KMS-11 (cell line): ENCODE measurements at regions not wholly inside any gene's neighbourhood (a gene's known extent, or its start where the extent isn't known, plus 50 kb on each side); places are given as distances from the start of the nearest gene placed in this dataset.

Experiments used
- H2AFZ ChIP-seq: fragments of 200-600 bp; sonication (generic); 2 replicates; pipeline ENCODE4 v1.6.1; 2016; ENCODE audit warnings: antibody characterized with exemption, mixed run types, low read depth
- H3K27ac ChIP-seq: fragments of 200-600 bp; sonication (generic); 2 replicates; pipeline ENCODE4 v1.6.1; 2016; ENCODE audit warnings: mild to moderate bottlenecking, mixed run types
- H3K27me3 ChIP-seq: fragments of 200-600 bp; sonication (generic); 2 replicates; pipeline ENCODE4 v1.6.1; 2017; ENCODE audit warnings: mild to moderate bottlenecking, low read depth, mixed run types, moderate library complexity; ENCODE audit not compliant: insufficient read depth
- H3K36me3 ChIP-seq: fragments of 200-600 bp; sonication (generic); 2 replicates; pipeline ENCODE4 v1.6.1; 2017; ENCODE audit warnings: mild to moderate bottlenecking, mixed run types; ENCODE audit not compliant: insufficient read depth
- H3K4me1 ChIP-seq: fragments of 200-600 bp; sonication (generic); 2 replicates; pipeline ENCODE4 v1.6.1; 2016; ENCODE audit warnings: mild to moderate bottlenecking, low read depth, mixed run types; ENCODE audit not compliant: poor library complexity, severe bottlenecking
- H3K4me2 ChIP-seq: fragments of 200-600 bp; sonication (generic); 2 replicates; pipeline ENCODE4 v1.7.0; 2016; ENCODE audit warnings: mild to moderate bottlenecking, mixed run types
- H3K4me3 ChIP-seq: fragments of 200-600 bp; sonication (generic); IDR thresholded peaks from 2 replicates; pipeline ENCODE4 v1.6.1; 2017; ENCODE audit warnings: low read depth, low read length, mixed read lengths; ENCODE audit not compliant: insufficient read depth
- H3K79me2 ChIP-seq: fragments of 200-600 bp; sonication (generic); 2 replicates; pipeline ENCODE4 v1.6.1; 2016; ENCODE audit warnings: low read depth, mixed run types; ENCODE audit not compliant: insufficient read depth
- H3K9ac ChIP-seq: fragments of 200-600 bp; sonication (generic); 2 replicates; pipeline ENCODE4 v1.6.1; 2016; ENCODE audit warnings: mild to moderate bottlenecking, mixed run types
- H4K20me1 ChIP-seq: fragments of 200-600 bp; sonication (generic); 2 replicates; pipeline ENCODE4 v1.6.1; 2016; ENCODE audit warnings: mild to moderate bottlenecking, mixed run types; ENCODE audit not compliant: insufficient read depth
- TF ChIP-seq, protein P1 (sequence below): fragments of 200-600 bp; sonication (generic); conservative IDR thresholded peaks from 2 replicates; pipeline ENCODE4 v1.6.1; 2017; ENCODE audit warnings: low read depth, mild to moderate bottlenecking, antibody characterized with exemption, low read length, moderate library complexity, mixed read lengths

DNA sequence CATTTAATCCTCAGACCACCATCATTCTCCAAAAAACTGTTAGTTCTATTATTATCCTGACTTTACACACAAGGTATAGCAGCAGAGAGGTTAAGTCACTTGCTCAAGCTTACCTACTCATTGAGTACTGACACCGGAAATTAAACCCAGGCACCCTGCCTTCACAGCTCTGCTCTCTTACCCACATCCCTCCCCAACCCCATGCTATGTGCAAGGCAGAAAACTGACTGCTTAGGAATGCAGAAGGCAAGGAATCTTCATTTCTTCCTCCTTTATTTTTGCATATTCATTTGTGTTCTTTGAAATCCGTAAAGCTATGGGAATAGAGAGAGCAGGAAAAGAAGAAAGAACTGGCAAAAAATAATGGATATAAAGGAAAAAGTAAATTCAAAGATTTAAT, 261.8 kb downstream of the PAPSS1 start:
- no peaks in the 10 kb centered on the region for H3K79me2 ChIP-seq
- H3K4me1 ChIP-seq = no peaks in the 10 kb centered on the region
- no peaks in the 10 kb centered on the region for H3K36me3 ChIP-seq
- TF ChIP-seq, protein P1, sequence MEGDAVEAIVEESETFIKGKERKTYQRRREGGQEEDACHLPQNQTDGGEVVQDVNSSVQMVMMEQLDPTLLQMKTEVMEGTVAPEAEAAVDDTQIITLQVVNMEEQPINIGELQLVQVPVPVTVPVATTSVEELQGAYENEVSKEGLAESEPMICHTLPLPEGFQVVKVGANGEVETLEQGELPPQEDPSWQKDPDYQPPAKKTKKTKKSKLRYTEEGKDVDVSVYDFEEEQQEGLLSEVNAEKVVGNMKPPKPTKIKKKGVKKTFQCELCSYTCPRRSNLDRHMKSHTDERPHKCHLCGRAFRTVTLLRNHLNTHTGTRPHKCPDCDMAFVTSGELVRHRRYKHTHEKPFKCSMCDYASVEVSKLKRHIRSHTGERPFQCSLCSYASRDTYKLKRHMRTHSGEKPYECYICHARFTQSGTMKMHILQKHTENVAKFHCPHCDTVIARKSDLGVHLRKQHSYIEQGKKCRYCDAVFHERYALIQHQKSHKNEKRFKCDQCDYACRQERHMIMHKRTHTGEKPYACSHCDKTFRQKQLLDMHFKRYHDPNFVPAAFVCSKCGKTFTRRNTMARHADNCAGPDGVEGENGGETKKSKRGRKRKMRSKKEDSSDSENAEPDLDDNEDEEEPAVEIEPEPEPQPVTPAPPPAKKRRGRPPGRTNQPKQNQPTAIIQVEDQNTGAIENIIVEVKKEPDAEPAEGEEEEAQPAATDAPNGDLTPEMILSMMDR = no peak
- H3K4me3 ChIP-seq = no peak overlapping the region
- no peaks in the 10 kb centered on the region for H3K27me3 ChIP-seq
- H3K9ac ChIP-seq = no peak overlapping the region
- no peak overlapping the region for H2AFZ ChIP-seq
- no peaks in the 10 kb centered on the region for H4K20me1 ChIP-seq
- no peak overlapping the region for H3K4me2 ChIP-seq
- H3K27ac ChIP-seq = no peak overlapping the region

DNA sequence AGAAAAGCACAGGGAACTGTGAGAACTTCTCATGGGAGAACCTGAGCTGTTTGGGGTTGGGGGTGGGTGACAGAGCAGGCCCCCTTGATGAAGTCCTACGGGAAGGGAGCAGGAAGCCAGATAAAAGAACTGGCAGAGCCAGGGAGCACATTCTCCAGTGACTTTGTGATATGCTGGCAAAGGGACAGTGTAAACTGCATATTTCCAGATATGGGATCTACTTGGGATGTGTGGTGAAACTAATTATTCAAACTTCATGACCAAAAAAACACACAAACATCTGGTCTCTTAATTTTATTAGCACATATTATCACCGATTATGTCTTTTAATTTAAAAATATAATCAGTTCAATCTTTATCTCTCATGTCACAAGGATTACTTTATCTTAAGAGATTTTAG, 266.0 kb downstream of the PAPSS1 start:
- Histone ChIP-seq H3K4me2 (no peak overlapping the region), H4K20me1 (no peaks in the 10 kb centered on the region), H3K27ac (no peak overlapping the region), H3K4me3 (no peak overlapping the region), H3K9ac (no peak overlapping the region), H3K79me2 (no peaks in the 10 kb centered on the region), H3K4me1 (no peaks in the 10 kb centered on the region), H3K36me3 (no peaks in the 10 kb centered on the region), H3K27me3 (no peaks in the 10 kb centered on the region), H2AFZ (no peak overlapping the region)
- TF ChIP-seq, protein P1 = no peak

DNA sequence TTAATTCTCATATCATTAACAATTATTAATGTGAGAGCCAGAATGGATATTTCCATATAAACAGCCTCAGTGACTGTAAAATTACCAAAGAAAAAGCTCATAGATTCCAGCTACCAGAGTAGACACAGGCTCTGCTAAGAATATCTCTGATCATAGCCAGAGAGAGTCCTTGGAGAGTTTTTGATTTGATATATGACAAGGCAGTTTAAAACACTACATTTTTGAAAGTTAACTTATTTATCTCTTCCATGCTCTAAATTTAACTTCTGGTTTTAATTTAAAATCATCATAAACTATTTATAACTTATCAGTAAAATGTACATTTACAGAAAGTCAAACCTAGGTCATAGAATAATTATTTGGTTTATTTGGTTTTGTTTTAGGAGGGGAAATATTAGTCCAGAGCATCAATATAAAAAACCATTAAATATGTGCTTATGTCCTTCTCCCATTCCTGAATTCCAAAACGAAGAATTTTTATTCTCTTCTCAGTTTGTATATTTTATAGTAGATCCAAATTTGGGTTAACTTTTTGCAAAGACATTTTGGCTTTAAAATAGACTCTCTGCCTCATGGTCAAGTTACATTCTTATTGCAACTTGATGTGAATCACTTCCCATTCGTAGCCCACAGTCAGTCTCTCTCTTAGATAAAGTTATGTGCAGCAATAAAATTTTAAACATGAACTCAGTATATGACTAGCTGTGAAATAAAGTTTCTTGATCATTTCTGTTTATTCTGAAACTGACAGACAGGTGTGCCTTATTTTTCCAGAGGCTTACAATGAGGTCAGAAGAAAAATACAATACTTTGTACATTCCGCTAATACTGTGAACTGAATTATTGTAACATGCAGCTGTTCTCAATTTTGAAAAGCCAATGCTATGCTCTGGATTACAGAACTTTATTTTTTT, 267.1 kb downstream of the PAPSS1 start:
- Histone ChIP-seq H3K79me2 (no peaks in the 10 kb centered on the region), H3K4me2 (no peak overlapping the region), H4K20me1 (no peaks in the 10 kb centered on the region), H2AFZ (no peak overlapping the region), H3K4me3 (no peak overlapping the region), H3K27me3 (no peaks in the 10 kb centered on the region), H3K4me1 (no peaks in the 10 kb centered on the region), H3K27ac (no peak overlapping the region), H3K9ac (no peak overlapping the region), H3K36me3 (no peaks in the 10 kb centered on the region)
- TF ChIP-seq, protein P1 = no peak

DNA sequence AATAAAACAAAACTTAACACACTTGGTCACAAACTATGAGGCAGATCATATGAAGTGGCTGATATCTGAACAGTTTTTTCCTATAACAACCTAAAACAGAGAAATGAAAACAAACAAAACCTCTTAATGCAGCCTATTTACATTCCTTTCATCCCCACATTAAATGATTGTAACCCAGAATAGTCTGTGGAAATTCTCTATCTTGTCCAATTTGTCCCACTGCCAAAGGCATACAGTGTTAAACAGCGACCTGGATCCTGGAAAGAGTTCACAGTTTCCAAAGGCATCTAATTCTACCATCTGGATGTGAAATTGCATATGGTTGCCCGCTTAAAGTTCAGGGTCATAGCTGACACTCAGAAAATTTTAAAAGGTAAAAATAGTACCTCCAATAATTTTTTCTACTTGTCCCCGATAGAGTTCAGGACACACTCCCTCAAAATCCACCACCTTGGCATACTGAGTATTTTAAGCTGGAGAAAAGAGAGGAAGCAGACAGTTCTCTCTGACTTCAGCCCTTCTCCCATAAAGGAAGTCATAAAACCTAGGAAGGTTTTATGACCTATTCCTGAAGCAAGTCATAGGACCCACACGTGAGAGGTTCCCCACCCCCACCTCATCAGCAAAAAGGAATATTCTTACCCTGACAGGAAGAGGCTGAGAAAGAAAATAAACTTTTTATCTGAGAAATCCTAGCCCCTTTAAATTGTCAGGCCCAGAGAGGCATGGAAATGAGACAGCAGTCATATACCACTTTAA, 270.2 kb downstream of the PAPSS1 start:
- H2AFZ ChIP-seq = no peak overlapping the region
- no peak overlapping the region for H3K4me2 ChIP-seq
- no peak overlapping the region for H3K4me3 ChIP-seq
- H3K79me2 ChIP-seq = no peaks in the 10 kb centered on the region
- no peak overlapping the region for H3K27ac ChIP-seq
- H3K4me1 ChIP-seq = no peaks in the 10 kb centered on the region
- H4K20me1 ChIP-seq = no peaks in the 10 kb centered on the region
- no peaks in the 10 kb centered on the region for H3K27me3 ChIP-seq
- H3K9ac ChIP-seq = no peak overlapping the region
- TF ChIP-seq, protein P1 = no peak
- H3K36me3 ChIP-seq = no peaks in the 10 kb centered on the region
